ENCODE measurements at regions not wholly inside any gene's neighbourhood (a gene's known extent, or its start where the extent isn't known, plus 50 kb on each side); places are given as distances from the start of the nearest gene placed in this dataset.

DNA sequence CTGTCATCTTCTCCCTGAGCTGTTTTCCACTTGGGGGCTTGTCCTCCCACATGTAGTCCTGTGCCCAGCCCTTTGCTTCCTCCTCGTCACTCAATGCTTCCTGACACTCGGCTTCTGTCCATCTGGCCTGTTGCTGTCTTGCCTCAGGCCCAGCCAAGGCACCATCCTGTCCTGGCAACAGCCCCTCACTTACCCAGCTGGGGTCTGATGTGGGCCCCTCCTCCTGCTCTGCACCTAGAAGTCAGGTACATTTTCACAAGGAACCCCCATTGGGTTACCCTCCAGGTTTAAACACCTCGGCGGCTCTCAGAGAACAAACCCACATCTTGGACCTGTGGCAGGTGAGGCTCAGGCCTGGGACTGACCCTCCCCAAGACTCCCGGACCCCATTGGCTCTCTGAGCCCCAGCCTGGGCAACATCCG is 784.8 kb downstream of the TBC1D22A start:
- TF ChIP-seq EZH2phosphoT487 (IDR thresholded peaks at IDR 0.05; ENCODE audit: borderline replicate concordance, low read length) (no peak), CTCF (IDR thresholded peaks at IDR 0.05; ENCODE audit: low read depth, low read length, poor library complexity, severe bottlenecking) (no peak)
- H3K36me3 ChIP-seq (ENCODE audit: control insufficient read depth, low read length), result no peaks in the 10 kb centered on the region
- H3K27ac ChIP-seq (ENCODE audit: low read depth, low read length), result no peak overlapping the region

DNA sequence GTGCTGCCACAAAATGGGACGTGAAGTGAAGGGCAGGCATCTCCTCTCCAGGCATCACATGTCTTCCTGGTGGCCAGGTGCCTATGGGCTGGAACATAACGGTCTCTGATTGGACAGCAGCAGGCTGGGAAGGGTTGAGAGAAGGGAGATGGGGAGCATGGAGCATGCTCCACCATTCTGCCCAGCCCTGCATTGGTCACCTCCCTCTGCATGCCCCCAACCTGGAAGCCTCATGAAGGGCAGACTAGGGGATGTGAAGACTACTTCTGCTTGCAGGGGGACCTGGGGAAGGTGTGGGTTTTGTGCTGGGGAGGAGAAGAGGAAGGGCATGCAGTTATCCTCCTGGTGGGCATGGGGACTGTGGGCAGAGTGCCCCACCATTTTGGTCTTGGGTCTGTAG is 782.2 kb downstream of the TBC1D22A start:
- H3F3A ChIP-seq (ENCODE audit: control insufficient read depth, insufficient read depth), result no peaks in the 10 kb centered on the region
- no peaks in the 10 kb centered on the region for H4K20me1 ChIP-seq (ENCODE audit: control insufficient read depth, insufficient read depth, low read depth, low read length)
- TF ChIP-seq CTCF (IDR thresholded peaks at IDR 0.05; ENCODE audit: low read depth, low read length, poor library complexity, severe bottlenecking), result no peak
- no peaks in the 10 kb centered on the region for H3K79me2 ChIP-seq (ENCODE audit: control insufficient read depth, low read length)
- no peaks in the 10 kb centered on the region for H3K4me1 ChIP-seq (ENCODE audit: control insufficient read depth, low read length)
- H3K4me3 ChIP-seq (ENCODE audit: low read length), result no peak overlapping the region
- no peaks in the 10 kb centered on the region for H3K27me3 ChIP-seq (ENCODE audit: control insufficient read depth, low read length)
- no peaks in the 10 kb centered on the region for H3K36me3 ChIP-seq (ENCODE audit: control insufficient read depth, low read length)
- H3K4me2 ChIP-seq (ENCODE audit: low read length), result no peak overlapping the region
- no peak overlapping the region for H3K27ac ChIP-seq (ENCODE audit: low read depth, low read length)
- no peaks in the 10 kb centered on the region for H3K9me2 ChIP-seq (replicated peaks; ENCODE audit: control insufficient read depth, low read length)
- H3K9me3 ChIP-seq (ENCODE audit: control insufficient read depth, insufficient read depth, low read length), result no peaks in the 10 kb centered on the region

More for the DNA sequence above, 784.8 kb downstream of the TBC1D22A start:
- Histone ChIP-seq H4K20me1 (ENCODE audit: control insufficient read depth, insufficient read depth, low read depth, low read length) (no peaks in the 10 kb centered on the region), H3K79me2 (ENCODE audit: control insufficient read depth, low read length) (no peaks in the 10 kb centered on the region), H3K27me3 (ENCODE audit: control insufficient read depth, low read length) (no peaks in the 10 kb centered on the region), H3K4me1 (ENCODE audit: control insufficient read depth, low read length) (no peaks in the 10 kb centered on the region), H3K4me2 (ENCODE audit: low read length) (no peak overlapping the region), H3F3A (ENCODE audit: control insufficient read depth, insufficient read depth) (no peaks in the 10 kb centered on the region), H3K9me3 (ENCODE audit: control insufficient read depth, insufficient read depth, low read length) (no peaks in the 10 kb centered on the region), H3K9me2 (replicated peaks; ENCODE audit: control insufficient read depth, low read length) (no peaks in the 10 kb centered on the region), H3K4me3 (ENCODE audit: low read length) (no peak overlapping the region)

GRCh38 chr22:47543447-47543846 is 781.0 kb downstream of the TBC1D22A start:
- H3K9me3 ChIP-seq (ENCODE audit: control insufficient read depth, insufficient read depth, low read length), result no peaks in the 10 kb centered on the region
- no peaks in the 10 kb centered on the region for H3K27me3 ChIP-seq (ENCODE audit: control insufficient read depth, low read length)
- H3K4me3 ChIP-seq (ENCODE audit: low read length), result no peak overlapping the region
- no peaks in the 10 kb centered on the region for H3K79me2 ChIP-seq (ENCODE audit: control insufficient read depth, low read length)
- H3K27ac ChIP-seq (ENCODE audit: low read depth, low read length), result no peak overlapping the region
- H3K9me2 ChIP-seq (replicated peaks; ENCODE audit: control insufficient read depth, low read length), result no peaks in the 10 kb centered on the region
- H3K36me3 ChIP-seq (ENCODE audit: control insufficient read depth, low read length), result no peaks in the 10 kb centered on the region
- H3K4me2 ChIP-seq (ENCODE audit: low read length), result no peak overlapping the region
- TF ChIP-seq CTCF (IDR thresholded peaks at IDR 0.05; ENCODE audit: low read depth, low read length, poor library complexity, severe bottlenecking), result no peak
- TF ChIP-seq EZH2phosphoT487 (IDR thresholded peaks at IDR 0.05; ENCODE audit: borderline replicate concordance, low read length), result no peak
- no peaks in the 10 kb centered on the region for H4K20me1 ChIP-seq (ENCODE audit: control insufficient read depth, insufficient read depth, low read depth, low read length)
- H3F3A ChIP-seq (ENCODE audit: control insufficient read depth, insufficient read depth), result no peaks in the 10 kb centered on the region
- H3K4me1 ChIP-seq (ENCODE audit: control insufficient read depth, low read length), result no peaks in the 10 kb centered on the region

DNA sequence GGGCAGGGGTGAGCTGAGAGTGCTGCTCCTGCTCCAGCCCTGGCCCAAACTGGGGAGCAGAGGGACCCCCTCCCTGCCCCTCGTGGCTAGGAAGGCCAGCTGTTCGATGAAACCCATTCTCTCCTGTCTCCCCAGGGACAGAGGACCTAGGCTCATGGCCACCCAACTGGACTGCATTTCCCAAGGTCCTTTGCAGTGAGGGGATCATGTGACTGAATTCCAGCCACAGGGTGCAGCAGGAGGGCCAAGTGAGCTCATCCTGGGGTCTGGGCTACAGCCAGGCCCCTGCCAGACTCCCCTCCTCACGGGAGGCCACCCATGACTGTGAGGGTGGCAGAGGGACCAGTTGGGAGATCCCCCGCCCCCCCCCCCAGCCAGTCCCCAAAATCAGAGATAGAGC is 777.6 kb downstream of the TBC1D22A start:
- TF ChIP-seq CTCF (IDR thresholded peaks at IDR 0.05; ENCODE audit: low read depth, low read length, poor library complexity, severe bottlenecking), result no peak
- TF ChIP-seq EZH2phosphoT487 (IDR thresholded peaks at IDR 0.05; ENCODE audit: borderline replicate concordance, low read length), result no peak
- Histone ChIP-seq H3K9me3 (ENCODE audit: control insufficient read depth, insufficient read depth, low read length) (no peaks in the 10 kb centered on the region), H3K79me2 (ENCODE audit: control insufficient read depth, low read length) (no peaks in the 10 kb centered on the region), H3F3A (ENCODE audit: control insufficient read depth, insufficient read depth) (no peaks in the 10 kb centered on the region), H3K4me1 (ENCODE audit: control insufficient read depth, low read length) (peaks cover 7% of the 10 kb centered on the region), H3K4me2 (ENCODE audit: low read length) (no peak overlapping the region), H3K27ac (ENCODE audit: low read depth, low read length) (no peak overlapping the region), H3K9me2 (replicated peaks; ENCODE audit: control insufficient read depth, low read length) (no peaks in the 10 kb centered on the region), H3K27me3 (ENCODE audit: control insufficient read depth, low read length) (no peaks in the 10 kb centered on the region), H4K20me1 (ENCODE audit: control insufficient read depth, insufficient read depth, low read depth, low read length) (no peaks in the 10 kb centered on the region), H3K36me3 (ENCODE audit: control insufficient read depth, low read length) (no peaks in the 10 kb centered on the region), H3K4me3 (ENCODE audit: low read length) (no peak overlapping the region)
